ENCODE measurements at regions not wholly inside any gene's neighbourhood (a gene's known extent, or its start where the extent isn't known, plus 50 kb on each side); places are given as distances from the start of the nearest gene placed in this dataset.

DNA sequence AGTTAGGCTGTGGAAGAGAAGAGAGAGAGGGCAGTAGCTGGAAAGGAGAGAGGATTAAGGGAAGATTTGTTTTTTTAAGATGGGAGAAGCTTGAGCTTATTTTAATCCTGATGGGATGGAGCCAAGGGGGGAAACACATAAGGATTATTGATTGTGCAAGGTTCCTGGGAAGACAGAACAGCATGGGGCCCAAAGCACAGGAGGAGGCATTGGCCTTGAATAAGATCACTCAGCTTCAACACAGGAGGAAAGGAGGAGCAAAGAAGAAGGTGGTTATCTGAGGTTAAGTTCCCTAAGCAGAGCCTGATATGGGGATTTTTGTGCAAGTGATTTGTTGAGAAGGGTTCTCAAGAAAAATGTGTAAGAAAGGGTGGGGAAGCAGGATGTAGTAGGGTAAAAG lies 169.8 kb downstream of the ABCC12 start:
- H3K27ac ChIP-seq, result no peak overlapping the region
- no peak for FAIRE-seq
- intact Hi-C loops (cut with DNase I), result no loop called here
- no peaks in the 10 kb centered on the region for H3K27me3 ChIP-seq
- no peak for ATAC-seq
- H3K4me3 ChIP-seq, result no peak overlapping the region
- TF ChIP-seq CTCF (IDR thresholded peaks at IDR 0.05), result no peak
- DNase-seq, result no peak
- H3K9me3 ChIP-seq, result no peaks in the 10 kb centered on the region
- no peaks in the 10 kb centered on the region for H3K36me3 ChIP-seq
- H3K4me1 ChIP-seq, result no peaks in the 10 kb centered on the region

- Histone ChIP-seq H3K27me3 (no peaks in the 10 kb centered on the region), H3K4me1 (no peaks in the 10 kb centered on the region), H3K4me3 (no peak overlapping the region), H3K36me3 (no peaks in the 10 kb centered on the region), H3K9me3 (no peaks in the 10 kb centered on the region), H3K27ac (no peak overlapping the region)
- DNase-seq, result no peak
- TF ChIP-seq CTCF (IDR thresholded peaks at IDR 0.05), result no peak
- ATAC-seq, result no peak
- no peak for FAIRE-seq
- intact Hi-C loops (cut with DNase I), result no loop called here
Measured at GRCh38 chr16:47984669-47985068, 171.1 kb downstream of the ABCC12 start.

DNA sequence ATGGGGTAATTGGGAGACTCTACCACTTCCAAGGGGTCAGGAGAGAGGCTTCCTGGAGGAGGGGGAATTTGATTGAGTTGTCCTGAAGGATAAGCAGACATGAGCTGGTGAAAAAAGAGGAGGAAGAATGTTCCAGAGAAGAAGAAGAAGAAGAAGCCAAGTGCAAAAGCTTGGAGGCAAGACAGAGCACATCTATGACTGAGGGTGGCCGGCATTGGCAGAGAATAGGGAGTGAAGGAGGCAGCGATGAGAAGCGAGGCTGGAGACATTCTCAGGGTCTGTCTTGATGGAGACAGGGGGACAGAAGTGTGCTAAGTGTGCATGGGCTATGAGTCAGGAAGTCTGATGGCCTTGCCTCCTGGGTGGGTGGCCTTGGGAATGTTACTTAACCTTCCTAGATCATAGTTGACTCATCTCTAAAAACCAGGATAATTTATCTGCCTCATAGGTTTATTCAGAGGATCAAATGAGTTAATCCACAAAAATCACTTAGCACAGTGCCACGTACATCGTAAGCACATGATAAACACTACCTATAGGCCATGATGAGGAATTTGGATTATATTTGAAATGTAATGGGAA lies 171.7 kb downstream of the ABCC12 start:
- no peaks in the 10 kb centered on the region for H3K4me1 ChIP-seq
- intact Hi-C loops (cut with DNase I), result no loop called here
- no peak for TF ChIP-seq CTCF (IDR thresholded peaks at IDR 0.05)
- WGBS, 2 donors, result 79 to 89% methylated on average over 5 of the region's 5 CpGs
- FAIRE-seq (no peak), ATAC-seq (no peak), DNase-seq (no peak)
- H3K27me3 ChIP-seq, result no peaks in the 10 kb centered on the region
- H3K36me3 ChIP-seq, result no peaks in the 10 kb centered on the region
- no peaks in the 10 kb centered on the region for H3K9me3 ChIP-seq
- no peak overlapping the region for H3K4me3 ChIP-seq
- no peak overlapping the region for H3K27ac ChIP-seq

- ATAC-seq (no peak), FAIRE-seq (no peak), DNase-seq (no peak)
- Histone ChIP-seq H3K27ac (no peak overlapping the region), H3K27me3 (no peaks in the 10 kb centered on the region), H3K4me3 (no peak overlapping the region), H3K4me1 (no peaks in the 10 kb centered on the region), H3K36me3 (no peaks in the 10 kb centered on the region), H3K9me3 (no peaks in the 10 kb centered on the region)
- no peak for TF ChIP-seq CTCF (IDR thresholded peaks at IDR 0.05)
- intact Hi-C loops (cut with DNase I), result no loop called here
- 60 to 66% methylated on average over 8 of the region's 8 CpGs for WGBS, 2 donors
Measured at GRCh38 chr16:47980212-47980611, 175.6 kb downstream of the ABCC12 start.

GRCh38 chr16:47979616-47980182 lies 176.1 kb downstream of the ABCC12 start:
- Histone ChIP-seq H3K9me3 (no peaks in the 10 kb centered on the region), H3K4me3 (no peak overlapping the region), H3K36me3 (no peaks in the 10 kb centered on the region), H3K27ac (no peak overlapping the region), H3K27me3 (no peaks in the 10 kb centered on the region), H3K4me1 (no peaks in the 10 kb centered on the region)
- no peak for TF ChIP-seq CTCF (IDR thresholded peaks at IDR 0.05)
- intact Hi-C loops (cut with DNase I), result no loop called here
- DNase-seq, result no peak
- ATAC-seq, result no peak
- no peak for FAIRE-seq
- WGBS, 2 donors, result 57 to 64% methylated on average over 1 of the region's 1 CpG

All from pancreas (tissue), 10 donors.